D341Med (cell line): ENCODE measurements at regions not wholly inside any gene's neighbourhood (a gene's known extent, or its start where the extent isn't known, plus 50 kb on each side); places are given as distances from the start of the nearest gene placed in this dataset.
"Not testable (repeated sequence)": the region's sequence is repeated elsewhere in the genome, so short reads cannot be mapped to it uniquely, and the experiment has no call there.

Experiments
- DNase-seq: peaks from one replicate; pipeline ENCODE4 v3.0.0; 2012; ENCODE audit warnings: low spot score

DNA sequence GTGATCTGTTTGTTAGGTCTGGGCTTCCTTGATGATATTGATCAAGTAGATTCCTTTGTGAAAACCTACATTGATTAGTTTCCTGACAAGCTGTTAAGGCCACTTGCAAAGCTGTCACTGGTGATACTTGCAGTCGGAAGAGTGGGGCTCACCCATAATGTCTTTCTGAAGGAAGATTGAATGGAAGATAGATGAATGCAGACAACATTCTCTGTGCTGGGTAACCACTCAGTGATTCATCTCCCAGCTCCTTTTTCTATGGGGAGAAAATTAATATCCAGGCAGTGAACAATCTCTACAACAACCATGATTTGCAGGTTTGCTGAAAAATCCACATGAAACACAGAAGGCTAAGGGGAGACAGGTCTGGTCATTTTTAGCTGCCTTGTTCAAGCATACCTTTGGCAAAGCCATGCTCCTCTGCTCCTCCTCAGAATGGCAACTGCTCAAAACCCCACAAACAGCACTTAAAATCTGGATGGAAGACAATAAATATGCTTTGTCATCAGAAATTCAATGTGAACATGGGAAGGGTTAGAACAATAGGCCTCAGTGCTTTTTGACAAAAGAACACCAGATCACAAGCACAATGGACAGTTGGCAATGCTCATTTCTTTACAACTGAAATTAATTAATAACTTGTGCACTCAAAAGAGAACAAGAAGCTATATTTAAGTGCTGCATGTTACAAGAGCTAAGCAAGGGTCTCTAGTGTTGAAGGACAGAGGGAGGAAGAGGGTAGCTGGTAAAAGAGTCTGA, 495.4 kb downstream of the TOX3 start:
- DNase-seq = no peak

DNA sequence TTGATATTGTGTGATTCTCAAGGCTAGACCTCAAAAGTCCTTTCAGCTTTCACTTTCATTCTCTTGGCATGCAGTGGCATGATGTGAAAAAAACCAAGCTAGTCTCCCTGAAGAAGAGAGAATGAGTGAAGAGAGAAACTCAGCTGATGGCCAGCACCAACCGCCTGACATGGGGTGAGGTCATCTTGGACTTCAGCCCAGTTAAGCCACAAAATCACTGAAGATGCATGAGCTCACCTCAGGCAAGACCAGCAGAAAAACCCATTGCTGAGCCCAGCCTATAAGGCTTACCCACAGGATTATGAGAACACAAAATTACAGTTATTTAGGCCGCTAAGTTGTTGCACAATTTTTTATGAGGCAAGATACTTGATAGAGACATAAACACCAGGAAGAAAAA, 496.5 kb downstream of the TOX3 start:
- DNase-seq = no peak

GRCh38 chr16:52035436-52035835, 511.5 kb downstream of the TOX3 start:
- DNase-seq = no peak

- no peak for DNase-seq
Observed at GRCh38 chr16:52034830-52035229, 512.1 kb downstream of the TOX3 start.

DNA sequence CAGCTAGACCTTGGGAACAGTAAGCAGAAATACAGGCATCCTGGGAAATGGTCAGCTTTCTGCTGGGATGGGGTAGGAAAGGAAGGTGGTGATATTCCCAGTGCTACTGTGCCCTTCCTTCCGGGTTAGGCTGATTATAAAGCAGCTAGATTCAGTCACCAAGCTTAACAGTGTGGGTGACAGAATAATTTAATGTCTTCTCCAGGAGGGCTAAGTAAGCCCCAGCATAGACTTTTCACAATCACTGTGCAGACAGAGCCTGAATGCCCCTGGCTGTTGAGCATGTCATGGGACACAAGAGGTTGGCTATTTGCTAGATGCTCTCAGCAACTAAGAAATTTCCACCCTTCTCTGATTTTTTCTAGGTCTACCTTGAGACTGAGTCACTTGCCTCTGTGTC, 513.0 kb downstream of the TOX3 start:
- no peak for DNase-seq

DNA sequence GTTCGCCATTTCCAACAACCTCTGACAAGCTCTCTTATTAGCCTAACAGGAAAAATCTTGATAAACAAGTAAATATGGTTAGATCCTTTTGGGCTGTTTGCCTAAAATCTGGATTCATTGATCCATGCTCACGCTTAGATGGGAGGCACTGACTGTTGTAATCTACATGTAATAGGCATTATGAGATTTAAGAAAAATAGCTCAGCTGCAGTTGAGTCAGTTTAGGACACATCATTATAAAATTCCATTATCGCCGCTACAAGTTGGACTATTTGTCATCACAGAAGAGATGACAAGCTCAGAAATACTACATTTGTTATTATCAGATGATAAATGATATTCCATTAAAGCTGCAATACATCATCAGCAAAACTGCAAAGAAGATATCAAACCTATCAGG, 524.0 kb downstream of the TOX3 start:
- no peak for DNase-seq

DNA sequence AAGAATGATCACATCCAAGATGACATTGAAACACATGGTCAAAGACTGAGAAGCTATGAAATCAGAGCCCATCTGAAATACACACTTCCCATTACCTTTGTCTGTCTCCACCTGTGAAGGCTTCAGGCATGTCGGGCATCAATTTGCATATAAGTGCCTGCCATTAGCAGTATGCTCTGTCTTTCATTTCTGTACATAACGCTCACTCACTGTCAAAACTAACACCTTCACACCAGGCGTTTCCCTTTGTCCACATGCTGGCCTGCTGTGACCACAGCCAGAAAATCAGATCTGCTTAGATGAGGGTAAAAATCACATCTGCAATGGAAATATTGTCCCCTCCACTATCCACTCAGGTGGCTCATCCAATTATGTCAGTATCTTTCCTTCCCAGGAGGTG, 524.8 kb downstream of the TOX3 start:
- DNase-seq = no peak

DNA sequence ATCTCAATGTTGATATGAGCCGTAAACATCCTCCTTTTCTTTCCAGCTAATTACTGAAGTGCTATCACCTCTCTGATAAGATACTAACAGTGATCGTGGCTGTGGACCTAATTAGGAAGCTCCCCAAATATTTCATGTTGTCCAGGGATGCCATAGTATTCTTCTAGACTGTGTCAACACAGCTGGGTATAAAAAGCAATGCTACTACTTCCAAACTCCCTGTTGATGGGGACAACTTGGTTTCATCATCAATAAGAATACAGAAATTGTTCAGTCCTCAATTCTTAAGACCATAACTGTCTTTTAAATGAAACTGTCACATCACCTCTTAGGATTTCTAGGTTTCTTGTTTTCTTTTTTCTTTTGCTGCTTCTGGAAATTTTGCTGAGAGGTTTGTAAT, 530.6 kb downstream of the TOX3 start:
- DNase-seq = no peak

- DNase-seq = no peak
Observed at GRCh38 chr16:52005551-52005950, 541.4 kb downstream of the TOX3 start.

DNA sequence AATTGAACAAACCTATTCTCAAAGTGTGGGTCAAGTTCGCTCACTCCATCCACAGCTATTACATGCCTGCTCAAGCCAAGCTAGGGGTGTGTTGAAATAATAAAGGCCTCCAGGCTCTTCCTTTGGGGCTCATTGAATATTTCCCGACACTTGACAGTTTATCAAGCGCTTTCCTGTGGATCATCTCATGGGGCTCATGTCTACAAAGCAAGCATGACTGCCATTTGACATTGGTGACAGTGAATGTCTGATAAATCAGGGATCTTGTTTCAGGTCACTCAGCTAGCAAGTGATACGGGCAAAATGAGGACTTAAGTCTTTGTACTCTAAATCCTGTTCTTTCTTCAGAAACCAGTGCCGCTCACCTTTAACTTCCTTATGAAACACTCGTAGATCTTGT, 542.6 kb downstream of the TOX3 start:
- DNase-seq = no peak

GRCh38 chr16:52002026-52002425, 544.9 kb downstream of the TOX3 start:
- DNase-seq = no peak

DNA sequence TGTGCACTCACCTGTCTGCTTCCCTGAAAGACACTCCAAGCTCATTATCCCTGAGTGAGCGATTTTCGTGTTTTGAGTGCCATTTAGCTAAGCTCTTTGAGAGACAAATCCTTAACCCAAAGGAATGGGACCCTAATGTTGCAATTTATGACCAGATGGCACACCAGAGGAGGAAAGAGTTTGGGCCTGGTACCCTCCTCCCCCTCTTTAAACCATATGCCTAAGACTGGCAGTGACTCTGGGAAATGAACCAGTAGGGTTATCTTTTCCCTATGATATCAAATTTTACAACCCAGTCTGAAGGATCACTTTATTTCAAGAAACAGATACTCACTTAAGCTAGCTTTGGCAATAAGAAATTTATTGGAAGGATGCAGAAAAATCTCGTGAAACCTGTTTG, 550.4 kb downstream of the TOX3 start:
- peak; percentile 34 for DNase-seq

- DNase-seq = no peak
Observed at GRCh38 chr16:51994597-51994996, 552.3 kb downstream of the TOX3 start.

- no peak for DNase-seq
Observed at GRCh38 chr16:51989637-51990230, 557.2 kb downstream of the TOX3 start.

DNA sequence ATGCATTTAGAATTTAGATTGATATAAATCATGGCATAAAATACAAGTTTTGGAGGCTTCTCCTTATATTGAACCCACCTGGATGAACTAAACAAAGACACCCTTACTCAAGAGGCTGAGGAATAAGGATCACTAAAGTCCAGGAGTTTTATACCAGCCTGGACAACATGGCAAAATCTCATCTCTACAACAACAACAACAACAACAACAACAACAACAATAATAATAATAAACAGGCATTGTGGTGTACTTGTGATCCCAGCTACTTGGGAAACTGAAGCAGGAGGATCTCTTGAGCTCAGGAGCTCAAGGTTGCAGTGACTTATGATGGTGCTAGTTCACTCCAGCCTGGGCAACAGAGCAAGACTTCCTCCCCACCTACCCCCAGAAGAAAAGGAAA, 558.0 kb downstream of the TOX3 start:
- DNase-seq = no peak

GRCh38 chr16:51987519-51987918, 559.4 kb downstream of the TOX3 start:
- no peak for DNase-seq

GRCh38 chr16:51986717-51987116, 560.2 kb downstream of the TOX3 start:
- DNase-seq = no peak

DNA sequence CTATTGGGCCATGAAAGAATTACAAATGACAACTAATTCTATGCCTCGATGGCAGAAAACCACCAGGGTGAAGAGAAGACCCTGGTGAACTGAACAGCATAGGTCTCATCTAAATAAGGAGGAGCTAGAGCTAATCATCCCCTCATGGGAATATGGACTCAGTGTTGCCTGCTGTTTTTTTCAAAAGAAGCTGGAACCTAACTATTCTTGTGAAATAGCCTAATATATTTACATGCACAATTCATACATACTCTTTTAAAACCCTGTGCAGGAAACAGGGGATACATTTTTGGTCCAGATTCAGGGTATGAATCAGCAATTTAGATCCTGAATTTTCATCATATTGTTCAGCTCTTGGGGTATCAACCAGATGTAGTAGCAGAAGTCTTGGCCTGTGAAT, 560.6 kb downstream of the TOX3 start:
- DNase-seq = no peak

- DNase-seq = no peak
Observed at GRCh38 chr16:51985126-51985525, 561.8 kb downstream of the TOX3 start.

GRCh38 chr16:51984395-51984794, 562.5 kb downstream of the TOX3 start:
- no peak for DNase-seq

DNA sequence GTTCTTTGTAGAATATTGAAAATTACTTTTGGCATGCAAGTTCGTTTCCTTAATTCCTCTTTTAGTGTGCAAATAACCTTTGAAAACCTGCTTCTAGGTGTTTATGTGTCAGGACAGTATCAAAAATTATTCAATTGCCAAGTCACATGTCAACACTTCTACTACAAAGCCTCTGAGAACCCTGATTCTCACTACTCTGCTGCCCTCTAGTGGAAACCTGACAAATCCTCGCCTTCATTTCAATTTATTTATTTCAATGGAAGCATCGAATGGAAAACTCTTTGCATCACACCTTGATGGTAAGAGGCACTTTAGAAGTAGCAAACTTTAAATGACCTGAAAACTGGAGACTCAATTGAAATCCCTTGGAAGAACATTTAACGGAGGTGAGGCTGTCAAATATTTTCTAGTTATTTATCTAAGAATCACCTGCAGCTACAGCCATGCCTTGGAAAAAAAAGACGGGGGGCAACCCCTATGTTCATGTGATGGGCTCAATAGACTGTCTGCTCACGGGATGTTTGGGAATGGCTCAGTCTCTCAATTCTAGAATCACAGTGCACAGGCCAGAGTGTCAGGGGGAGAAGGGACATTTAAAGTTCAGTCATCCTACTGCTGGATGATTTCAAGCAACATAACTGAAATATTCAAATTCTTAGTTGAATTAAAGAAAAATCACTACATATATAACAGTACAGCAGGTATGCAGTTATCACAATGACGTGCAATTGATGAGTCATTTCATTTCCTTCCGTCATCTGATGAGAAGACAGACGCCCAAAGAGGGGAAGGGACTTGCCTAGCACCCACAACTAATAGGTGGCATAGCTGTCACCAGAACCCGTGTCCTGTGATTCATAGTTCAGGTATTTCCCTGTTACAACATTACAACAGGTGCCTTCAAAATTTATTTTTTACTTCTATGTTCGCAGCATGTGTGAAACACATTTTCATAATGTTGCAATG, 563.9 kb downstream of the TOX3 start:
- DNase-seq = peak; percentile 46

- no peak for DNase-seq
Observed at GRCh38 chr16:51981725-51982124, 565.2 kb downstream of the TOX3 start.

GRCh38 chr16:51977506-51977905, 569.4 kb downstream of the TOX3 start:
- not testable (repeated sequence) for DNase-seq
